Liver (tissue), 8 donors: ENCODE measurements at regions not wholly inside any gene's neighbourhood (a gene's known extent, or its start where the extent isn't known, plus 50 kb on each side); places are given as distances from the start of the nearest gene placed in this dataset.

Experiments used
- DNase-seq: peaks from one replicate; pipeline ENCODE4 v3.0.0-alpha.2; 2017; ENCODE audit warnings: low spot score
- H3K27ac ChIP-seq, 2 donors: one replicate each; pipeline ENCODE4 v1.7.0; 2013; ENCODE audit warnings: inconsistent platforms in 2 of 2, low read length in 2 of 2, control low read depth in 1 of 2, low read depth in 1 of 2, mild to moderate bottlenecking in 1 of 2
- H3K27me3 ChIP-seq, 4 donors: one replicate each; pipeline versions ENCODE4 v1.6.1 to v1.7.0; 2013; ENCODE audit warnings: low read length in 3 of 4, inconsistent platforms in 1 of 4, mild to moderate bottlenecking in 1 of 4, moderate library complexity in 1 of 4; ENCODE audit not compliant: control insufficient read depth in 4 of 4, insufficient read depth in 4 of 4
- H3K36me3 ChIP-seq, 4 donors: one replicate each; pipeline versions ENCODE4 v1.6.1 to v1.7.0; 2013; ENCODE audit warnings: low read length in 3 of 4, mild to moderate bottlenecking in 3 of 4, low read depth in 1 of 4, moderate library complexity in 1 of 4; ENCODE audit not compliant: control insufficient read depth in 4 of 4, insufficient read depth in 3 of 4
- H3K4me1 ChIP-seq, 4 donors: one replicate each; pipeline versions ENCODE4 v1.6.1 to v1.7.0; 2013; ENCODE audit warnings: low read length in 3 of 4, mild to moderate bottlenecking in 3 of 4, moderate library complexity in 1 of 4; ENCODE audit not compliant: control insufficient read depth in 4 of 4, insufficient read depth in 4 of 4
- H3K4me3 ChIP-seq, 3 donors: one replicate each; pipeline versions ENCODE4 v1.6.1 to v1.7.0; 2013; ENCODE audit warnings: low read length in 3 of 3, control low read depth in 1 of 3, low read depth in 1 of 3, mild to moderate bottlenecking in 1 of 3
- H3K9ac ChIP-seq, 2 donors: one replicate each; pipeline ENCODE4 v1.7.0; 2013; ENCODE audit warnings: low read length in 2 of 2, mild to moderate bottlenecking in 2 of 2, moderate library complexity in 2 of 2, control low read depth in 1 of 2, low read depth in 1 of 2
- H3K9me3 ChIP-seq, 4 donors: one replicate each; pipeline versions ENCODE4 v1.6.1 to v1.7.0; 2013; ENCODE audit warnings: low read length in 3 of 4; ENCODE audit not compliant: control insufficient read depth in 4 of 4
- EGR1 ChIP-seq, 2 donors: IDR thresholded peaks; 2 replicates each; pipeline ENCODE4 v1.6.1; 2016 to 2018; ENCODE audit warnings: antibody characterized with exemption in 2 of 2, low read depth in 2 of 2
- FOXA1 ChIP-seq: IDR thresholded peaks from 2 replicates; pipeline ENCODE4 v1.6.1; 2016; ENCODE audit warnings: antibody characterized with exemption
- FOXA2 ChIP-seq: IDR thresholded peaks from 2 replicates; pipeline ENCODE4 v1.6.1; 2016; ENCODE audit warnings: antibody characterized with exemption
- GABPA ChIP-seq, 2 donors: IDR thresholded peaks in 1 of 2; conservative IDR thresholded peaks in 1 of 2; 2 replicates each; pipeline ENCODE4 v1.6.1; 2016; ENCODE audit warnings: antibody characterized with exemption in 2 of 2, mild to moderate bottlenecking in 1 of 2, moderate library complexity in 1 of 2
- HNF4A ChIP-seq, 2 donors: conservative IDR thresholded peaks; 2 replicates each; pipeline ENCODE4 v1.6.1; 2016; ENCODE audit warnings: antibody characterized with exemption in 2 of 2, mild to moderate bottlenecking in 2 of 2
- HNF4G ChIP-seq: IDR thresholded peaks from 2 replicates; pipeline ENCODE4 v1.6.1; 2016; ENCODE audit warnings: antibody characterized with exemption
- JUND ChIP-seq, 2 donors: IDR thresholded peaks; 2 replicates each; pipeline ENCODE4 v1.6.1; 2016; ENCODE audit warnings: antibody characterized with exemption in 2 of 2
- NR2F2 ChIP-seq: IDR thresholded peaks from 2 replicates; pipeline ENCODE4 v1.6.1; 2016; ENCODE audit warnings: antibody characterized with exemption
- RXRA ChIP-seq, 2 donors: IDR thresholded peaks; 2 replicates each; pipeline ENCODE4 v1.6.1; 2017 to 2018; ENCODE audit warnings: antibody characterized with exemption in 2 of 2, mild to moderate bottlenecking in 1 of 2
- SP1 ChIP-seq: IDR thresholded peaks from 2 replicates; pipeline ENCODE4 v1.6.1; 2018; ENCODE audit warnings: antibody characterized with exemption, mild to moderate bottlenecking
- TAF1 ChIP-seq: conservative IDR thresholded peaks from 2 replicates; pipeline ENCODE4 v1.6.1; 2016; ENCODE audit warnings: antibody characterized with exemption, mild to moderate bottlenecking
- YY1 ChIP-seq: IDR thresholded peaks from 2 replicates; pipeline ENCODE4 v1.6.1; 2016; ENCODE audit warnings: antibody characterized with exemption, mild to moderate bottlenecking
- WGBS: extraction: QIAGEN DNeasy Blood & Tissue Kit; methylation state at CpG from one replicate; pipeline ENCODE4 v1.1.7; 2013; 5-methylcytosine and 5-hydroxymethylcytosine counted together
- TF ChIP-seq, protein P1 (sequence below): IDR thresholded peaks from 2 replicates; pipeline ENCODE4 v1.6.1; 2016; ENCODE audit warnings: antibody characterized with exemption
- TF ChIP-seq, protein P2 (sequence below): IDR thresholded peaks from 2 replicates; pipeline ENCODE4 v1.6.1; 2016; ENCODE audit warnings: antibody characterized with exemption
- TF ChIP-seq, protein P3 (sequence below): IDR thresholded peaks from 2 replicates; pipeline ENCODE4 v1.6.1; 2016; ENCODE audit warnings: antibody characterized with exemption, mild to moderate bottlenecking
- TF ChIP-seq, protein P4 (sequence below): fragments of 150-350 bp; IDR thresholded peaks from 2 replicates; pipeline ENCODE4 v1.5.1; 2017; ENCODE audit warnings: improper control_type of control experiment, low read depth, low read length; ENCODE audit not compliant: missing input control
- donor health status: healthy.
- donor health status: healthy.
- donor health status: healthy.
- donor health status: healthy.
- donor health status: healthy.

DNA sequence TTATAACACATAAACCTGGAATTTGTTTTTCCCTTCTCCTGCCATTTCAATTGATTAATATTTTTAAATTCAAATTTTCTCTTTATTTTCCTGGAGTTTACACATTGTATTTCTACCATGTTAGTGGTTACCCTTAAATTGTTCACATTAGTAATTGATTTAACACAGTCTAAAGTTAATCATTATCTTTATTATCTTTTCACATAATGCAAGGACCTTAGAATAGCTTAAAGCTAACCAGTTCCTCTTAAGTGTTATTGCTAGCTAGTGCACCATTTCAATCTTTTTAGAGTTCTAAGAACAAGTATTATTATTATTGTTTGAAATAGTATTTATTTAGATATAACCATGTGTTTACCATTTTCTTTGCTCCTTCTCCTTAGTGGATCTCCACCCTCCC lies 251.2 kb upstream of the FBXL7 start (continued):
- TF ChIP-seq YY1 (no peak), EGR1 (IDR thresholded peaks at IDR 0.05; ENCODE audit: low read depth in 2 of 2) (no peak)
- TF ChIP-seq, protein P1, sequence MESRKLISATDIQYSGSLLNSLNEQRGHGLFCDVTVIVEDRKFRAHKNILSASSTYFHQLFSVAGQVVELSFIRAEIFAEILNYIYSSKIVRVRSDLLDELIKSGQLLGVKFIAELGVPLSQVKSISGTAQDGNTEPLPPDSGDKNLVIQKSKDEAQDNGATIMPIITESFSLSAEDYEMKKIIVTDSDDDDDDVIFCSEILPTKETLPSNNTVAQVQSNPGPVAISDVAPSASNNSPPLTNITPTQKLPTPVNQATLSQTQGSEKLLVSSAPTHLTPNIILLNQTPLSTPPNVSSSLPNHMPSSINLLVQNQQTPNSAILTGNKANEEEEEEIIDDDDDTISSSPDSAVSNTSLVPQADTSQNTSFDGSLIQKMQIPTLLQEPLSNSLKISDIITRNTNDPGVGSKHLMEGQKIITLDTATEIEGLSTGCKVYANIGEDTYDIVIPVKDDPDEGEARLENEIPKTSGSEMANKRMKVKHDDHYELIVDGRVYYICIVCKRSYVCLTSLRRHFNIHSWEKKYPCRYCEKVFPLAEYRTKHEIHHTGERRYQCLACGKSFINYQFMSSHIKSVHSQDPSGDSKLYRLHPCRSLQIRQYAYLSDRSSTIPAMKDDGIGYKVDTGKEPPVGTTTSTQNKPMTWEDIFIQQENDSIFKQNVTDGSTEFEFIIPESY: no peak
- TF ChIP-seq, protein P2, sequence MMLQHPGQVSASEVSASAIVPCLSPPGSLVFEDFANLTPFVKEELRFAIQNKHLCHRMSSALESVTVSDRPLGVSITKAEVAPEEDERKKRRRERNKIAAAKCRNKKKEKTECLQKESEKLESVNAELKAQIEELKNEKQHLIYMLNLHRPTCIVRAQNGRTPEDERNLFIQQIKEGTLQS: no peak

DNA sequence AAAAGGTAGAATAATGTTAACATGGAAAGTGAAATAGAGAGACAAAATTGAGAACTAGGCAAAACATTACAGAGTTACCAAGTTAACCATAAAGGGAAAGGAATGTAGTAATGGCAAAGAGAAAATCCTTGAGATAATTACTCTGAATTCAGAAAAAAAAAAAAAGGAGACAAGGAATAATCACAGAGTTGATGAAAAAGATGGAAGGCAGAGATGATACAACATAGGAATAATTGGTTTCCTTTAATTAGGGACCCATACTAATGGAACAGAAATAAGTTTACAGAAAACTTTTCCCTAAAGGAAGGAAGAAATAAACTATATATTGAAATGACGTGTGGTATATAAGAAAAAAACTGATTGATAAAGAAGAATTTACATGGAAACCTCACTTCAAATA lies 254.1 kb upstream of the FBXL7 start:
- H3K9me3 ChIP-seq: peaks cover 3 to 17% (median 9%) of the 10 kb centered on the region in 4 donors
- DNase-seq: no peak
- H3K4me3 ChIP-seq: no peak overlapping the region
- no peaks in the 10 kb centered on the region for H3K27me3 ChIP-seq
- no peak overlapping the region for H3K9ac ChIP-seq
- TF ChIP-seq YY1 (no peak), NR2F2 (no peak), EGR1 (IDR thresholded peaks at IDR 0.05; ENCODE audit: low read depth in 2 of 2) (no peak)
- no peak overlapping the region for H3K27ac ChIP-seq
- H3K36me3 ChIP-seq: no peaks in the 10 kb centered on the region
- 75% methylated on average over 1 of the region's 1 CpG for WGBS
- no peaks in the 10 kb centered on the region for H3K4me1 ChIP-seq

DNA sequence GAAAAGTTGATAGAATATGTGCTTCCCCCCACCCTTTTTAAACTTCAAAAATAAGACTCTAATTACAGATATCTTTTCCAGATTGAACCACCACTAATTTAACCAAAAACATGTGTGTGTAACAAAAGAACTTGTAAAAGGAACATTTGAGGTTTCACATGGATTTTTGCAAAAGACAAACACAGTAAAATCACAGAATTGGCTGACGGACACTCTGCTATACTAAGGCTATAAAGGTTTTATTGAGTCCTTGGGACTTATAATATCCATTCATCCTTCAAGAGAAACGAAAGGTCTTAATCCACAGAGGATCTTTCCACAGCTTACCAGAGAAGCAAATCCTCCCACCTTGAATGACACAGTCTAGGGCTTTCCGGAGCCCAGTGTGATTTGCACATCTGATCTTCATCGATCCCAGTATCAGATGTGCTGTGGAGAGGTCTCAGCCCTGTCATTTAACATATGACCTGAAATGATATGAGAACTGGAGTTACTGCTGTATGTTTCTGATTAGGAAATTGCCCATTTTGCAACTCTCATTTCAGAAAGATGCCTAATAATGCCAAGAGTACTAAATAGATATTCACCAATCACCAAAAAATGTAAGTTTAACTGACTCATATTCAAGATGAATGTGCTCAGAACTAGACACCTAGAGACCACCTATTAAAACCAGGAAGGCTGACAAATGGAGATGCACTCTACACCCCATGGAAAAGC lies 256.5 kb upstream of the FBXL7 start:
- H3K36me3 ChIP-seq: no peaks in the 10 kb centered on the region
- no peak overlapping the region for H3K9ac ChIP-seq
- no peak overlapping the region for H3K4me3 ChIP-seq
- DNase-seq: no peak
- no peak overlapping the region for H3K27ac ChIP-seq
- H3K4me1 ChIP-seq: no peaks in the 10 kb centered on the region
- H3K9me3 ChIP-seq: peaks cover 3 to 20% (median 9%) of the 10 kb centered on the region in 4 donors
- no peaks in the 10 kb centered on the region for H3K27me3 ChIP-seq
- TF ChIP-seq, protein P3, sequence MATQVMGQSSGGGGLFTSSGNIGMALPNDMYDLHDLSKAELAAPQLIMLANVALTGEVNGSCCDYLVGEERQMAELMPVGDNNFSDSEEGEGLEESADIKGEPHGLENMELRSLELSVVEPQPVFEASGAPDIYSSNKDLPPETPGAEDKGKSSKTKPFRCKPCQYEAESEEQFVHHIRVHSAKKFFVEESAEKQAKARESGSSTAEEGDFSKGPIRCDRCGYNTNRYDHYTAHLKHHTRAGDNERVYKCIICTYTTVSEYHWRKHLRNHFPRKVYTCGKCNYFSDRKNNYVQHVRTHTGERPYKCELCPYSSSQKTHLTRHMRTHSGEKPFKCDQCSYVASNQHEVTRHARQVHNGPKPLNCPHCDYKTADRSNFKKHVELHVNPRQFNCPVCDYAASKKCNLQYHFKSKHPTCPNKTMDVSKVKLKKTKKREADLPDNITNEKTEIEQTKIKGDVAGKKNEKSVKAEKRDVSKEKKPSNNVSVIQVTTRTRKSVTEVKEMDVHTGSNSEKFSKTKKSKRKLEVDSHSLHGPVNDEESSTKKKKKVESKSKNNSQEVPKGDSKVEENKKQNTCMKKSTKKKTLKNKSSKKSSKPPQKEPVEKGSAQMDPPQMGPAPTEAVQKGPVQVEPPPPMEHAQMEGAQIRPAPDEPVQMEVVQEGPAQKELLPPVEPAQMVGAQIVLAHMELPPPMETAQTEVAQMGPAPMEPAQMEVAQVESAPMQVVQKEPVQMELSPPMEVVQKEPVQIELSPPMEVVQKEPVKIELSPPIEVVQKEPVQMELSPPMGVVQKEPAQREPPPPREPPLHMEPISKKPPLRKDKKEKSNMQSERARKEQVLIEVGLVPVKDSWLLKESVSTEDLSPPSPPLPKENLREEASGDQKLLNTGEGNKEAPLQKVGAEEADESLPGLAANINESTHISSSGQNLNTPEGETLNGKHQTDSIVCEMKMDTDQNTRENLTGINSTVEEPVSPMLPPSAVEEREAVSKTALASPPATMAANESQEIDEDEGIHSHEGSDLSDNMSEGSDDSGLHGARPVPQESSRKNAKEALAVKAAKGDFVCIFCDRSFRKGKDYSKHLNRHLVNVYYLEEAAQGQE: no peak
- TF ChIP-seq EGR1 (IDR thresholded peaks at IDR 0.05; ENCODE audit: low read depth in 2 of 2) (no peak), HNF4G (no peak), YY1 (no peak), JUND (IDR thresholded peaks at IDR 0.05) (no peak), SP1 (no peak), GABPA (IDR thresholded peaks at IDR 0.05 in 1 of 2, conservative IDR thresholded peaks at IDR 0.05 in 1 of 2) (no peak), HNF4A (conservative IDR thresholded peaks at IDR 0.05) (no peak), NR2F2 (no peak), FOXA2 (no peak), FOXA1 (no peak), TAF1 (no peak), RXRA (IDR thresholded peaks at IDR 0.05) (no peak)
- TF ChIP-seq, protein P1: no peak
- TF ChIP-seq, protein P4, sequence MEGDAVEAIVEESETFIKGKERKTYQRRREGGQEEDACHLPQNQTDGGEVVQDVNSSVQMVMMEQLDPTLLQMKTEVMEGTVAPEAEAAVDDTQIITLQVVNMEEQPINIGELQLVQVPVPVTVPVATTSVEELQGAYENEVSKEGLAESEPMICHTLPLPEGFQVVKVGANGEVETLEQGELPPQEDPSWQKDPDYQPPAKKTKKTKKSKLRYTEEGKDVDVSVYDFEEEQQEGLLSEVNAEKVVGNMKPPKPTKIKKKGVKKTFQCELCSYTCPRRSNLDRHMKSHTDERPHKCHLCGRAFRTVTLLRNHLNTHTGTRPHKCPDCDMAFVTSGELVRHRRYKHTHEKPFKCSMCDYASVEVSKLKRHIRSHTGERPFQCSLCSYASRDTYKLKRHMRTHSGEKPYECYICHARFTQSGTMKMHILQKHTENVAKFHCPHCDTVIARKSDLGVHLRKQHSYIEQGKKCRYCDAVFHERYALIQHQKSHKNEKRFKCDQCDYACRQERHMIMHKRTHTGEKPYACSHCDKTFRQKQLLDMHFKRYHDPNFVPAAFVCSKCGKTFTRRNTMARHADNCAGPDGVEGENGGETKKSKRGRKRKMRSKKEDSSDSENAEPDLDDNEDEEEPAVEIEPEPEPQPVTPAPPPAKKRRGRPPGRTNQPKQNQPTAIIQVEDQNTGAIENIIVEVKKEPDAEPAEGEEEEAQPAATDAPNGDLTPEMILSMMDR: no peak
- 76% methylated on average over 4 of the region's 4 CpGs for WGBS
